Stomach (tissue), 8 donors: ENCODE measurements at regions not wholly inside any gene's neighbourhood (a gene's known extent, or its start where the extent isn't known, plus 50 kb on each side); places are given as distances from the start of the nearest gene placed in this dataset.

Source experiments
- DNase-seq, 2 donors: peaks; one replicate each; pipeline versions ENCODE4 v3.0.0 to v3.0.0-alpha.2; 2013 to 2019
- H3K27ac ChIP-seq, 5 donors: fragments of 200-600 bp in 4 of 5; sonication (generic) in 4 of 5; one replicate each; pipeline ENCODE4 v1.5.1; 2013 to 2019; ENCODE audit warnings: mild to moderate bottlenecking in 1 of 5, moderate library complexity in 1 of 5
- H3K27me3 ChIP-seq, 3 donors: fragments of 200-600 bp; sonication (generic); one replicate each; pipeline ENCODE4 v1.5.1; 2017 to 2019; ENCODE audit warnings: mixed run types in 1 of 3
- H3K36me3 ChIP-seq, 4 donors: fragments of 200-600 bp; sonication (generic); 1 replicate in 3 of 4; 2 replicates in 1 of 4; pipeline ENCODE4 v1.5.1; 2016 to 2019
- H3K4me1 ChIP-seq, 4 donors: fragments of 200-600 bp; sonication (generic); one replicate each; pipeline ENCODE4 v1.5.1; 2016 to 2019
- H3K4me3 ChIP-seq, 4 donors: fragments of 200-600 bp; sonication (generic) in 3 of 4; one replicate each; pipeline ENCODE4 v1.5.1; 2016 to 2019; ENCODE audit warnings: mild to moderate bottlenecking in 1 of 4
- H3K9me3 ChIP-seq, 4 donors: fragments of 200-600 bp; sonication (generic); one replicate each; pipeline ENCODE4 v1.5.1; 2016 to 2019
- EP300 ChIP-seq: sonication (generic); formaldehyde crosslinking; IDR thresholded peaks from one replicate; pipeline ENCODE4 v1.6.1; 2017; ENCODE audit warnings: antibody characterized with exemption
- POLR2A ChIP-seq, 4 donors: fragments of 450-650 bp; IDR thresholded peaks; one replicate each; pipeline ENCODE4 v1.6.1; 2016; ENCODE audit warnings: antibody characterized with exemption in 4 of 4, control low read depth in 2 of 4, mild to moderate bottlenecking in 1 of 4, moderate library complexity in 1 of 4
- POLR2AphosphoS5 ChIP-seq, 3 donors: sonication (generic); formaldehyde crosslinking; IDR thresholded peaks; one replicate each; pipeline ENCODE4 v1.6.1; 2016; ENCODE audit warnings: antibody characterized with exemption in 3 of 3
- WGBS, 5 donors: extraction: QIAGEN DNeasy Blood & Tissue Kit in 3 of 5; methylation state at CpG; one replicate each; pipeline versions ENCODE4 v1.1.5 to v1.1.7; 2013 to 2018; 5-methylcytosine and 5-hydroxymethylcytosine counted together
- intact Hi-C: fragments of 100-400 bp; cut with DNase I; formaldehyde crosslinking; loops from one replicate; pipeline ENCODE4 v1.15.1; 2023; ENCODE audit warnings: low total_unique reads
- TF ChIP-seq, protein P1 (sequence below), 7 experiments: fragments of 450-650 bp in 4 of 7; fragments of 200-600 bp in 3 of 7; sonication (generic) in 3 of 7; IDR thresholded peaks; one replicate each; pipeline ENCODE4 v1.5.1; 2016 to 2019; ENCODE audit warnings: antibody characterized with exemption in 7 of 7, control low read depth in 2 of 7, mild to moderate bottlenecking in 1 of 7
- donor health status: healthy with polysubstance abuse.
- donor health status: Bipolar disorder and iron deficiency.
- donor health status: healthy.

- H3K4me1 ChIP-seq, result peaks cover 0 to 4% (median 0%) of the 10 kb centered on the region in 4 donors
- H3K27ac ChIP-seq, result no peak overlapping the region
- H3K9me3 ChIP-seq, result peaks cover 0 to 14% (median 7%) of the 10 kb centered on the region in 4 donors
- no peak for TF ChIP-seq EP300
- TF ChIP-seq, protein P1, sequence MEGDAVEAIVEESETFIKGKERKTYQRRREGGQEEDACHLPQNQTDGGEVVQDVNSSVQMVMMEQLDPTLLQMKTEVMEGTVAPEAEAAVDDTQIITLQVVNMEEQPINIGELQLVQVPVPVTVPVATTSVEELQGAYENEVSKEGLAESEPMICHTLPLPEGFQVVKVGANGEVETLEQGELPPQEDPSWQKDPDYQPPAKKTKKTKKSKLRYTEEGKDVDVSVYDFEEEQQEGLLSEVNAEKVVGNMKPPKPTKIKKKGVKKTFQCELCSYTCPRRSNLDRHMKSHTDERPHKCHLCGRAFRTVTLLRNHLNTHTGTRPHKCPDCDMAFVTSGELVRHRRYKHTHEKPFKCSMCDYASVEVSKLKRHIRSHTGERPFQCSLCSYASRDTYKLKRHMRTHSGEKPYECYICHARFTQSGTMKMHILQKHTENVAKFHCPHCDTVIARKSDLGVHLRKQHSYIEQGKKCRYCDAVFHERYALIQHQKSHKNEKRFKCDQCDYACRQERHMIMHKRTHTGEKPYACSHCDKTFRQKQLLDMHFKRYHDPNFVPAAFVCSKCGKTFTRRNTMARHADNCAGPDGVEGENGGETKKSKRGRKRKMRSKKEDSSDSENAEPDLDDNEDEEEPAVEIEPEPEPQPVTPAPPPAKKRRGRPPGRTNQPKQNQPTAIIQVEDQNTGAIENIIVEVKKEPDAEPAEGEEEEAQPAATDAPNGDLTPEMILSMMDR (IDR thresholded peaks at IDR 0.05), result no peak
- no peak for TF ChIP-seq POLR2A (IDR thresholded peaks at IDR 0.05)
- no peak for TF ChIP-seq POLR2AphosphoS5 (IDR thresholded peaks at IDR 0.05)
- H3K4me3 ChIP-seq, result no peak overlapping the region
- H3K36me3 ChIP-seq, result no peaks in the 10 kb centered on the region
- WGBS, 5 donors, result 90 to 100% (median 92%) methylated on average over 1 of the region's 1 CpG
- no peaks in the 10 kb centered on the region for H3K27me3 ChIP-seq
- intact Hi-C loops, result no loop called here
- no peak for DNase-seq
These were observed 111.5 kb upstream of the CDH12 start for GRCh38 chr5:22964632-22965031.

DNA sequence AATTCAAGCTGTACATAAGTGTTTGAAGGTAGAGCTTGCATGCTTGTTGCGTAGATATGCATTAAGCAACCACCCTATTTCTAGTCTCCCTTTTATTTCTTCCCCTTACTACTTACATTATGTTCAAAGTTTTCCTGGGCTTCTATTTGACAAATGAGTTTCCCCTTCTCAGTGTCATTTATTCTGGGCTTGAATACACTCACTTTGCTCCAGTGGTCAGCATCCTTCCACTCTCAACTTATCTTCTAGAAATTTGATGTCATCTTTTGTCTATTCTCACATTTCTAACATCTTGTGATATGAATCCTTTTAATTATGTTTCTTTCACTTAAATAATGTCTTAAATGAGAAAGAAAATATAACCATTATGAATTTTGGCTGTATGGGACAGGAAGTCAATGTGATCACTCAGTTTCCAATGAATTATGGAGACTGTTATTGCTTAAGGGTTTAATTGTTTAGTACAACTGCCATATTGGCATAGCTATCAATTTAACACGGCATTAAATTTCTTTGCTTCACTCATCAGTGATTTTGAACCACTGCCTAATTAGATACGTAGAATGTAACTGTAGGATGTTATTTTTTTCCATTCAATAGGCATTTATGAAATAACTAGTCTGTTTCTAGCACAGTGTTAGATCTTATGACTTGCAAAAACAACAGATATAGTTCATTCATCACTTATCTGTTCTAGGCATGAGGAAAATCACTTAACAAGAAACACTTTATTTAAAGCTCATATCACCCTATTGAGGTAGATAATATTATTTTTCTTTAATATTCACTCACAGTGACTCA is 105.5 kb upstream of the CDH12 start:
- Histone ChIP-seq H3K4me1 (peaks cover 0 to 4% (median 0%) of the 10 kb centered on the region in 4 donors), H3K27me3 (no peaks in the 10 kb centered on the region), H3K9me3 (no peaks in the 10 kb centered on the region), H3K4me3 (no peak overlapping the region), H3K36me3 (no peaks in the 10 kb centered on the region), H3K27ac (no peak overlapping the region)
- TF ChIP-seq EP300 (no peak), POLR2A (IDR thresholded peaks at IDR 0.05) (no peak), POLR2AphosphoS5 (IDR thresholded peaks at IDR 0.05) (no peak)
- TF ChIP-seq, protein P1 (IDR thresholded peaks at IDR 0.05), result no peak
- DNase-seq, result no peak
- WGBS, 5 donors, result 53 to 74% (median 68%) methylated on average over 3 of the region's 3 CpGs
- intact Hi-C loops, result no loop called here

GRCh38 chr5:22947921-22948320 is 94.8 kb upstream of the CDH12 start:
- Histone ChIP-seq H3K9me3 (no peaks in the 10 kb centered on the region), H3K36me3 (no peaks in the 10 kb centered on the region), H3K4me1 (no peaks in the 10 kb centered on the region), H3K27me3 (no peaks in the 10 kb centered on the region), H3K27ac (no peak overlapping the region), H3K4me3 (no peak overlapping the region)
- TF ChIP-seq POLR2AphosphoS5 (IDR thresholded peaks at IDR 0.05) (no peak), EP300 (no peak), POLR2A (IDR thresholded peaks at IDR 0.05) (no peak)
- TF ChIP-seq, protein P1 (IDR thresholded peaks at IDR 0.05), result no peak
- intact Hi-C loops, result no loop called here
- no peak for DNase-seq
- 62 to 87% (median 81%) methylated on average over 1 of the region's 1 CpG for WGBS, 5 donors

DNA sequence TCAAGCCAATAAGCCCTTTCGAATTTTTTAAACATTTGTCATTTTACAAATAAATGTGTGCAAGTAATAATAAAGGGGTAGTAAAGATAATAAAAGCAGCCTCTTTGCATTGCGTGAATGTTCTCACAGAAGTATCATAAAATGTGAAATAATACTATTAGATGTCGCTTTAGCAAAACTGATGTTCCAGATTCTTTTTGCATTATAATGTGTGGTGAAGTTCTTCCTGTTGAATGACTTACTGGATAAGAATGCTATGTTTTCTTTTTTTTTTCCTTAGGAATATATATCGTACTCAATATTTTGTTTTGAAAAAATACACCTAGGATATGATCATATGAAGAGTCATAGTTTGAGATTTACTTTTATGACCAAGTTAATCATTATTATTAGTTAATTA is 85.2 kb upstream of the CDH12 start:
- DNase-seq, result no peak
- Histone ChIP-seq H3K4me1 (no peaks in the 10 kb centered on the region), H3K9me3 (peaks cover 0 to 8% (median 0%) of the 10 kb centered on the region in 4 donors), H3K36me3 (no peaks in the 10 kb centered on the region), H3K27me3 (no peaks in the 10 kb centered on the region), H3K27ac (no peak overlapping the region), H3K4me3 (no peak overlapping the region)
- intact Hi-C loops, result no loop called here
- TF ChIP-seq POLR2AphosphoS5 (IDR thresholded peaks at IDR 0.05) (no peak), EP300 (no peak), POLR2A (IDR thresholded peaks at IDR 0.05) (no peak)
- TF ChIP-seq, protein P1 (IDR thresholded peaks at IDR 0.05), result no peak
- WGBS, 5 donors, result 87 to 96% (median 92%) methylated on average over 4 of the region's 4 CpGs
